Cardiac muscle cell (in vitro differentiated cells and primary cell): ENCODE measurements at regions not wholly inside any gene's neighbourhood (a gene's known extent, or its start where the extent isn't known, plus 50 kb on each side); places are given as distances from the start of the nearest gene placed in this dataset.
A peak's percentile ranks its signal among the peaks of the same experiment; 100 is the strongest.

Experiments
- DNase-seq, 2 donors: peaks; one replicate each; pipeline versions ENCODE4 v3.0.0 to v3.0.0-alpha.2; 2010 to 2017; ENCODE audit warnings: low read depth in 1 of 2, low spot score in 1 of 2
- H3K27ac ChIP-seq: fragments of 200-600 bp; sonication (generic); 2 replicates; pipeline ENCODE4 v1.5.1; 2016
- H3K27me3 ChIP-seq: fragments of 200-600 bp; sonication (generic); 2 replicates; pipeline ENCODE4 v1.6.0; 2016; ENCODE audit warnings: control low read depth
- H3K36me3 ChIP-seq: fragments of 200-600 bp; sonication (generic); 2 replicates; pipeline ENCODE4 v1.5.1; 2016; ENCODE audit warnings: control low read depth
- H3K4me1 ChIP-seq: fragments of 200-600 bp; sonication (generic); 2 replicates; pipeline ENCODE4 v1.8.1; 2017; ENCODE audit warnings: low read depth, mild to moderate bottlenecking, mixed run types
- H3K4me3 ChIP-seq: fragments of 200-600 bp; sonication (generic); 2 replicates; pipeline ENCODE4 v1.5.1; 2016; ENCODE audit warnings: mild to moderate bottlenecking
- H3K9me3 ChIP-seq: fragments of 200-600 bp; sonication (generic); 2 replicates; pipeline ENCODE4 v1.5.1; 2017; ENCODE audit warnings: low read depth, mild to moderate bottlenecking, control low read depth
- TF ChIP-seq, protein P1 (sequence below): IDR thresholded peaks from 2 replicates; pipeline ENCODE4 v1.5.1; 2012; ENCODE audit warnings: low read depth, mild to moderate bottlenecking, low read length

DNA sequence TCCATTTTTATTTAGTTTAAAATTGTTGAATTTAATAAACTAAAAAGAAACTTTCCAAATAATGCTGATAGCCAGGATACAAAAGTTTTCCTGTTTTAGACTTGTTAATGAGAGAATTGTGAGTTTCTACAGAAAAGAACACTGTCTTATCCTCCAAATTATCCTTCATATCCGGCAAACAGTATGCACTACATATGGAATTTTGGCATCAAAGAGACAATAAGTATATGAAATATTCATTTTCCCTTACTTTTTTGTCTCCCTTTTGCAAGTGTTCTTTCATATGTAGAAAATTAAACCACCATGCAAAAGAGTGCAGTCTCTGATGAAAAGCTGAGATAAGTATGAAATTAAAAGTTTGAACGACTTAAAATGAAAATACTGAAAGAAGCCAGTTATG is 159.4 kb downstream of the UBE2E3 start:
- Histone ChIP-seq H3K36me3 (no peaks in the 10 kb centered on the region), H3K4me1 (no peaks in the 10 kb centered on the region), H3K27ac (no peak overlapping the region), H3K9me3 (no peaks in the 10 kb centered on the region), H3K27me3 (no peaks in the 10 kb centered on the region), H3K4me3 (no peak overlapping the region)
- DNase-seq, result no peak
- TF ChIP-seq, protein P1, sequence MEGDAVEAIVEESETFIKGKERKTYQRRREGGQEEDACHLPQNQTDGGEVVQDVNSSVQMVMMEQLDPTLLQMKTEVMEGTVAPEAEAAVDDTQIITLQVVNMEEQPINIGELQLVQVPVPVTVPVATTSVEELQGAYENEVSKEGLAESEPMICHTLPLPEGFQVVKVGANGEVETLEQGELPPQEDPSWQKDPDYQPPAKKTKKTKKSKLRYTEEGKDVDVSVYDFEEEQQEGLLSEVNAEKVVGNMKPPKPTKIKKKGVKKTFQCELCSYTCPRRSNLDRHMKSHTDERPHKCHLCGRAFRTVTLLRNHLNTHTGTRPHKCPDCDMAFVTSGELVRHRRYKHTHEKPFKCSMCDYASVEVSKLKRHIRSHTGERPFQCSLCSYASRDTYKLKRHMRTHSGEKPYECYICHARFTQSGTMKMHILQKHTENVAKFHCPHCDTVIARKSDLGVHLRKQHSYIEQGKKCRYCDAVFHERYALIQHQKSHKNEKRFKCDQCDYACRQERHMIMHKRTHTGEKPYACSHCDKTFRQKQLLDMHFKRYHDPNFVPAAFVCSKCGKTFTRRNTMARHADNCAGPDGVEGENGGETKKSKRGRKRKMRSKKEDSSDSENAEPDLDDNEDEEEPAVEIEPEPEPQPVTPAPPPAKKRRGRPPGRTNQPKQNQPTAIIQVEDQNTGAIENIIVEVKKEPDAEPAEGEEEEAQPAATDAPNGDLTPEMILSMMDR, result no peak

DNA sequence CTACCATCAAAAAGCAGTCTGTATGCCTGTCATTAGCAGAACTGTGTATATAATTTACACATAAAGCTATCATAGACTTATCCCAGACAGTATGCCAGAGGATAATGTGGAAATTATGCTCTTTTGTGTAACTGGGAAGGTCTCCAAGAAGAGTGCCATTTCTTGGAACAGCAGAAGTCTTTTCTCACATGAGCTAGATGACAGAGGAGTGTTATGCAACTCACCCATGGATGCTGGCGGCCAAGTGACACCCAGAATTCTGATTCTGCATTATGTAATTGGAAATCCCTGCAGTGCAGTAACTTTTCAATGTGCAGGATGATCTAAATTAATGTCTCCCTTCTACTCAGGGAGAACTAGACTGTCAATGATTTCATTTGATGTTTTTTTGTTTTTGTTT is 160.0 kb downstream of the UBE2E3 start:
- H3K27ac ChIP-seq, result no peak overlapping the region
- no peaks in the 10 kb centered on the region for H3K9me3 ChIP-seq
- no peaks in the 10 kb centered on the region for H3K27me3 ChIP-seq
- H3K4me1 ChIP-seq, result no peaks in the 10 kb centered on the region
- H3K4me3 ChIP-seq, result no peak overlapping the region
- TF ChIP-seq, protein P1, result no peak
- DNase-seq, result peak in 1 of 2 donors; percentile 81
- no peaks in the 10 kb centered on the region for H3K36me3 ChIP-seq

DNA sequence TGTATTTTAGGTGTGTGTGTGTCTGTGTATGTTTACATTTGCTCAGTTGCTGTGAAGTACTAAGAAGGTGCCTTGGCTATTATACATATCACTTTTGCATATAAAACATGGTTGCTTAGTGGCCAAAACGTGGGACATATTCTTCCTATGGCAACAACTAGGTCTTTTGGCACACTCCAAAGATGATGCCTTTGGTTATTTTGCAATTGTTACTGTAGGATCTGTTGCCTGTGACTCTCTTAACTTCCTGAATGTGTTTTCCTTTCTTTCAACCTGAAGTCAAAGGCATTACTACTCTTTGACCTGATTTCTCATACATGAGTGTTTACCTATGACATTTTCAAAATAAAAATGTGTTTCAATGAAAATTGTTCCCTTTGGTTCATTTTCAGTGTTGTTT is 160.5 kb downstream of the UBE2E3 start:
- H3K27me3 ChIP-seq, result no peaks in the 10 kb centered on the region
- no peak overlapping the region for H3K4me3 ChIP-seq
- H3K4me1 ChIP-seq, result no peaks in the 10 kb centered on the region
- H3K9me3 ChIP-seq, result no peaks in the 10 kb centered on the region
- H3K27ac ChIP-seq, result no peak overlapping the region
- TF ChIP-seq, protein P1, result no peak
- DNase-seq, result no peak
- H3K36me3 ChIP-seq, result no peaks in the 10 kb centered on the region

DNA sequence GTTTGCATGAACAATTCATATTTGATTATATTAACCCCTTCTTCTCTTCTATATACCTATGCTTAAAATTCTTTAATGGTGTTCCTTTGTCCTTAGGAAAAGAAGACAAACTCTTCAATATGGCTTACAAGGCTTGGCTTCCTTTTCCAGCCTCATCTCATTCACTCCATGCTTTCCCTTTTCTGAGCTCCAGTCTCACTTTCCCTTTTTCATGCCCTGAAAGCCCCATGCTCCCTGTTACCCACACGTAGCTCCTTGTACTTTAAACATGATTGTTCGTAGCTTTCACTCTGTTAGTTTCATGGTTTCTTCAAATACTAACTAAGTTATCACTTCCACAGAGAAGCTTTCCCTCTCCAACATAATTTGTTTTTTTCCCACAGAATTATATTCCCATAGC is 161.3 kb downstream of the UBE2E3 start:
- TF ChIP-seq, protein P1, result no peak
- no peak overlapping the region for H3K4me3 ChIP-seq
- H3K4me1 ChIP-seq, result no peaks in the 10 kb centered on the region
- DNase-seq, result no peak
- no peaks in the 10 kb centered on the region for H3K36me3 ChIP-seq
- no peaks in the 10 kb centered on the region for H3K9me3 ChIP-seq
- no peak overlapping the region for H3K27ac ChIP-seq
- H3K27me3 ChIP-seq, result no peaks in the 10 kb centered on the region

DNA sequence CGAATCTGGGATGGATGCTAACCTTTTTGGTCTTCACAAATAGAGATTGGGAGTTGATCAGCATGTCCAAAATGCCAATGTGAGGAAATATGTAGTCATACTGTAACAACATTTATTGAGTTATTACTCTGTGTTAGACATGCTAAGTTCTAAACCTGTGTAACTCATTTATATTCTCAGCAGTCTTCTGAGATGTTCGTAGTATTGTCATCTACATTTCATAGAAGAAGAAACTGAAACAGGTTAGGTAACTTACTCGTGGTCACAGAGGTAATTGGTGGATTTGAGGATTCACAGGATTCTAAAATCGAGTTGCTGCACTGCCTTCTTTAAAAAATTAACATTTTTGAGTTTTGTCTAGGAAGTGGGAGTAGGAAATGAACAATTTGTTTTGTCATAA is 162.1 kb downstream of the UBE2E3 start:
- no peaks in the 10 kb centered on the region for H3K27me3 ChIP-seq
- H3K9me3 ChIP-seq, result no peaks in the 10 kb centered on the region
- H3K36me3 ChIP-seq, result no peaks in the 10 kb centered on the region
- no peaks in the 10 kb centered on the region for H3K4me1 ChIP-seq
- TF ChIP-seq, protein P1, result no peak
- no peak for DNase-seq
- no peak overlapping the region for H3K4me3 ChIP-seq
- H3K27ac ChIP-seq, result no peak overlapping the region

DNA sequence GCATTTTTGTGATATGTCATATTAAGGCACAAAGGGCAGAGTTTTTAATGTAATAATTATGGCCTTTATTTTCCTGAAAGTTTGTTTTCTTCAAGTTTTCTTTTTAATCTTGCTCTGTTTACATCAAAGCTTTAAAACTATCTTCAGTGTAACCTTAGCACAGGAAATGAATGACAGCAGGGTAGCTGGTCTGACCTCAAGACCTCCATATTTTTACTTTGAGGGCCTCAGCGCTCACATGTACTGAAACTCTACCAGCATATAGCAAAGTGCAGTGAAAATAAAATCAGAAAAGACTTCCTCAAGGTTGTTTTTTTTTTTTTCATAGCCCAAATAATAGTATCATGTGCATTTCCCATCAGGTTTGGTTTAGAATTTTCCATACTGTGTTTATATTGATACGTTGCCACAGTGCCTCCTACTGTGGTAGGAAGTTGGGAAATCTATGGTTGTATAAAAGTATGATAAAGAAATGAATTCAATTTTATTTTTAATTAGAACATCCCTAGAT is 163.4 kb downstream of the UBE2E3 start:
- Histone ChIP-seq H3K27me3 (no peaks in the 10 kb centered on the region), H3K4me3 (no peak overlapping the region), H3K4me1 (no peaks in the 10 kb centered on the region), H3K27ac (no peak overlapping the region), H3K36me3 (no peaks in the 10 kb centered on the region), H3K9me3 (no peaks in the 10 kb centered on the region)
- TF ChIP-seq, protein P1, result no peak
- no peak for DNase-seq
